ENCODE measurements at regions not wholly inside any gene's neighbourhood (a gene's known extent, or its start where the extent isn't known, plus 50 kb on each side); places are given as distances from the start of the nearest gene placed in this dataset.

DNA sequence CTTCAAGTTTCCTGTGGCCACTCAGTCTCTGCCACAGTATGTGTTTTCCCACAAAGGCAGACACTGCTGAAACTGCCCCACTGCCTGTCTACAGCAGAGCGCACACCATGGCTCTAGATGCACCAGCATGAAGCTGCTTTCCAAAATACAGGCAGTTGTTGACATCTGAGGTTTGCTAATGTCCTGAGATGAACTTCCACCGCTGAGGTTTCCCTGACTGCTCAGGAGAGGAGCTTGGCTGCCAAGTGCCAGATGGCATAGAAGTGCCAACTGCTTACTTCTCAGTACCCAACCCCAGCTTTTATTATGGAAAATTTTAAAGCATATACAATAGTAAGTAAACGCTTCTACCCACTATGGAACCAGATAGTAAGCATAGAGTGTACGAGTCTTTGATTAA lies 61.0 kb upstream of the EXOC1L start:
- TF ChIP-seq TOX (CRISPR knock-in tag; IDR thresholded peaks at IDR 0.05; ENCODE audit: borderline replicate concordance) = no peak
- TF ChIP-seq ZFP30 (CRISPR knock-in tag; IDR thresholded peaks at IDR 0.05) = no peak
- TF ChIP-seq, protein P1, sequence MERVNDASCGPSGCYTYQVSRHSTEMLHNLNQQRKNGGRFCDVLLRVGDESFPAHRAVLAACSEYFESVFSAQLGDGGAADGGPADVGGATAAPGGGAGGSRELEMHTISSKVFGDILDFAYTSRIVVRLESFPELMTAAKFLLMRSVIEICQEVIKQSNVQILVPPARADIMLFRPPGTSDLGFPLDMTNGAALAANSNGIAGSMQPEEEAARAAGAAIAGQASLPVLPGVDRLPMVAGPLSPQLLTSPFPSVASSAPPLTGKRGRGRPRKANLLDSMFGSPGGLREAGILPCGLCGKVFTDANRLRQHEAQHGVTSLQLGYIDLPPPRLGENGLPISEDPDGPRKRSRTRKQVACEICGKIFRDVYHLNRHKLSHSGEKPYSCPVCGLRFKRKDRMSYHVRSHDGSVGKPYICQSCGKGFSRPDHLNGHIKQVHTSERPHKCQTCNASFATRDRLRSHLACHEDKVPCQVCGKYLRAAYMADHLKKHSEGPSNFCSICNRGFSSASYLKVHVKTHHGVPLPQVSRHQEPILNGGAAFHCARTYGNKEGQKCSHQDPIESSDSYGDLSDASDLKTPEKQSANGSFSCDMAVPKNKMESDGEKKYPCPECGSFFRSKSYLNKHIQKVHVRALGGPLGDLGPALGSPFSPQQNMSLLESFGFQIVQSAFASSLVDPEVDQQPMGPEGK (CRISPR knock-in tag; IDR thresholded peaks at IDR 0.05; ENCODE audit: borderline replicate concordance) = no peak
- TF ChIP-seq PPARA (CRISPR knock-in tag; IDR thresholded peaks at IDR 0.05; ENCODE audit: borderline replicate concordance) = no peak
- TF ChIP-seq TSHZ2 (CRISPR knock-in tag; IDR thresholded peaks at IDR 0.05) = no peak
- TF ChIP-seq BACH2 (CRISPR knock-in tag; IDR thresholded peaks at IDR 0.05; ENCODE audit: borderline replicate concordance) = no peak
- no peak for TF ChIP-seq RARB (CRISPR knock-in tag; IDR thresholded peaks at IDR 0.05)
- TF ChIP-seq ZFP3 (CRISPR knock-in tag; IDR thresholded peaks at IDR 0.05) = no peak
- TF ChIP-seq SNAI2 (CRISPR knock-in tag; IDR thresholded peaks at IDR 0.05) = no peak
- no peak for TF ChIP-seq OSR1 (CRISPR knock-in tag; IDR thresholded peaks at IDR 0.05)
- TF ChIP-seq ARNTL (CRISPR knock-in tag; IDR thresholded peaks at IDR 0.05; ENCODE audit: borderline replicate concordance, low read depth) = no peak

All from SK-N-SH treated with all-trans-retinoic acid at 6 μM for 48 hours (cell line).